MM.1S (cell line): ENCODE measurements at regions not wholly inside any gene's neighbourhood (a gene's known extent, or its start where the extent isn't known, plus 50 kb on each side); places are given as distances from the start of the nearest gene placed in this dataset.

Experiments used
- CTCF ChIP-seq: fragments of 300-600 bp; sonication (generic); IDR thresholded peaks from 2 replicates; pipeline ENCODE4 v1.5.1; 2016; ENCODE audit warnings: antibody characterized with exemption, low read length, mixed read lengths
- EZH2phosphoT487 ChIP-seq: fragments of 300-600 bp; sonication (generic); IDR thresholded peaks from 2 replicates; pipeline ENCODE4 v1.6.1; 2018; ENCODE audit warnings: antibody characterized with exemption, low read length

GRCh38 chr11:36870361-36870760 lies 272.3 kb upstream of the RAG2 start:
- TF ChIP-seq CTCF (no peak), EZH2phosphoT487 (no peak)
